Ishikawa (cell line): ENCODE measurements at regions not wholly inside any gene's neighbourhood (a gene's known extent, or its start where the extent isn't known, plus 50 kb on each side); places are given as distances from the start of the nearest gene placed in this dataset.

Experiments used
- CEBPB ChIP-seq: IDR thresholded peaks from 2 replicates; pipeline ENCODE4 v1.6.1; 2012
- CREB1 ChIP-seq: IDR thresholded peaks from 2 replicates; pipeline ENCODE4 v1.6.1; 2012; ENCODE audit warnings: low read depth
- EGR1 ChIP-seq: IDR thresholded peaks from 2 replicates; pipeline ENCODE4 v1.6.1; 2012
- EP300 ChIP-seq: IDR thresholded peaks from 2 replicates; pipeline ENCODE4 v1.6.1; 2012; ENCODE audit warnings: borderline replicate concordance
- FOXM1 ChIP-seq: IDR thresholded peaks from 2 replicates; pipeline ENCODE4 v1.6.1; 2012; ENCODE audit warnings: low read depth, borderline replicate concordance
- MAX ChIP-seq: IDR thresholded peaks from 2 replicates; pipeline ENCODE4 v1.6.1; 2012
- NFIC ChIP-seq: IDR thresholded peaks from 2 replicates; pipeline ENCODE4 v1.6.1; 2012
- RAD21 ChIP-seq: IDR thresholded peaks from 2 replicates; pipeline ENCODE4 v1.6.1; 2012; ENCODE audit warnings: low read depth
- REST ChIP-seq: IDR thresholded peaks from 2 replicates; pipeline ENCODE4 v1.6.1; 2012; ENCODE audit warnings: low read depth, mild to moderate bottlenecking
- TAF1 ChIP-seq: IDR thresholded peaks from 2 replicates; pipeline ENCODE4 v1.6.1; 2012; ENCODE audit warnings: low read depth, mild to moderate bottlenecking
- TEAD4 ChIP-seq: IDR thresholded peaks from 2 replicates; pipeline ENCODE4 v1.6.1; 2012
- YY1 ChIP-seq: IDR thresholded peaks from 2 replicates; pipeline ENCODE4 v1.6.1; 2012; ENCODE audit warnings: low read depth
- ZBTB7A ChIP-seq: IDR thresholded peaks from 2 replicates; pipeline ENCODE4 v1.6.1; 2012; ENCODE audit warnings: low read depth
- TF ChIP-seq, protein P1 (sequence below): IDR thresholded peaks from 2 replicates; pipeline ENCODE4 v1.6.1; 2012

- TF ChIP-seq EP300 (no peak), TAF1 (no peak), CREB1 (no peak), REST (no peak), MAX (no peak), EGR1 (no peak), CEBPB (no peak), YY1 (no peak), TEAD4 (no peak), RAD21 (no peak), ZBTB7A (no peak), FOXM1 (no peak), NFIC (no peak)
- TF ChIP-seq, protein P1, sequence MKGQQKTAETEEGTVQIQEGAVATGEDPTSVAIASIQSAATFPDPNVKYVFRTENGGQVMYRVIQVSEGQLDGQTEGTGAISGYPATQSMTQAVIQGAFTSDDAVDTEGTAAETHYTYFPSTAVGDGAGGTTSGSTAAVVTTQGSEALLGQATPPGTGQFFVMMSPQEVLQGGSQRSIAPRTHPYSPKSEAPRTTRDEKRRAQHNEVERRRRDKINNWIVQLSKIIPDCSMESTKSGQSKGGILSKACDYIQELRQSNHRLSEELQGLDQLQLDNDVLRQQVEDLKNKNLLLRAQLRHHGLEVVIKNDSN, result no peak
These were observed 154.5 kb downstream of the NSUN3 start for GRCh38 chr3:94217406-94217805.
